Heart right ventricle (tissue), 16 donors: ENCODE measurements at regions not wholly inside any gene's neighbourhood (a gene's known extent, or its start where the extent isn't known, plus 50 kb on each side); places are given as distances from the start of the nearest gene placed in this dataset.

Source experiments
- ATAC-seq, 8 donors: fragments of 200-7000 bp; cut with Tn5 transposase; one replicate each; pipeline ENCODE4 v1.9.1; 2020; ENCODE audit warnings: mild to moderate bottlenecking in 8 of 8, moderate library complexity in 8 of 8, moderate number of reproducible peaks in 1 of 8
- DNase-seq, 2 donors: peaks; one replicate each; pipeline ENCODE4 v3.0.0-alpha.2; 2020
- H3K27ac ChIP-seq, 10 donors: fragments of 200-600 bp; sonication (generic) in 2 of 10; one replicate each; pipeline versions ENCODE4 v1.5.0 to v1.8.0; 2020 to 2022; ENCODE audit warnings: mild to moderate bottlenecking in 3 of 10
- H3K27me3 ChIP-seq, 7 donors: fragments of 200-600 bp; one replicate each; pipeline ENCODE4 v1.8.0; 2021 to 2022; ENCODE audit warnings: mild to moderate bottlenecking in 2 of 7
- H3K36me3 ChIP-seq, 9 donors: fragments of 200-600 bp; sonication (generic) in 1 of 9; one replicate each; pipeline versions ENCODE4 v1.5.0 to v1.8.0; 2020 to 2022; ENCODE audit warnings: mild to moderate bottlenecking in 2 of 9
- H3K4me1 ChIP-seq, 9 donors: fragments of 200-600 bp; sonication (generic) in 1 of 9; one replicate each; pipeline versions ENCODE4 v1.5.0 to v1.8.0; 2020 to 2022; ENCODE audit warnings: mild to moderate bottlenecking in 4 of 9
- H3K4me3 ChIP-seq, 10 donors: fragments of 200-600 bp; sonication (generic) in 2 of 10; one replicate each; pipeline versions ENCODE4 v1.5.0 to v1.8.0; 2020 to 2022; ENCODE audit warnings: mild to moderate bottlenecking in 7 of 10, moderate library complexity in 2 of 10
- H3K9me3 ChIP-seq, 11 donors: fragments of 200-600 bp in 10 of 11; sonication (generic) in 2 of 11; one replicate each; pipeline versions ENCODE4 v1.5.0 to v1.8.0; 2013 to 2022; ENCODE audit warnings: mild to moderate bottlenecking in 2 of 11, control low read depth in 1 of 11, moderate library complexity in 1 of 11
- CTCF ChIP-seq, 9 donors: fragments of 200-600 bp; sonication (generic) in 2 of 9; IDR thresholded peaks; one replicate each; pipeline versions ENCODE4 v1.5.0 to v1.8.0; 2021 to 2022; ENCODE audit warnings: antibody characterized with exemption in 9 of 9, mild to moderate bottlenecking in 5 of 9, moderate library complexity in 1 of 9
- WGBS, 2 donors: extraction: QIAGEN DNeasy Blood & Tissue Kit; methylation state at CpG; one replicate each; pipeline ENCODE4 v1.1.7; 2013; ENCODE audit warnings: inconsistent platforms in 1 of 2; 5-methylcytosine and 5-hydroxymethylcytosine counted together
- intact Hi-C, 10 donors: fragments of 100-400 bp; cut with DNase I; formaldehyde crosslinking; loops; one replicate each; pipeline versions ENCODE4 v1.11.1 to v1.14.2; 2022
- donor health status: Arrhythmogenic right ventricular cardiomyopathy.
- donor health status: ischemic (EF 13 %, LVEDD 7.1; RV severe dilation, severe dysfunction).
- donor health status: healthy with polysubstance abuse.
- donor health status: DM: no; HTN: yes; CAD: no.
- donor health status: DM: no; HTN: no; CAD: no.
- donor health status: ischemic (EF 25% LVEDD 6.9; RV normal size, moderate dysfunction).
- donor health status: ischemic (EF 25% LVEDD 5.7; RV mildly dilated, moderate dysfunction).
- donor health status: healthy.
- donor health status: DM: yes; HTN: yes; CAD: no.
- donor health status: Ischemic cardiomyopathy.
- donor health status: ischemic (EF 35%, LVEDD 5.7; RV mildly dilated, moderate dysfunction).
- donor health status: nonischemic (EF 11% LVEDD 7.7; RV severe dilation, severe dysfunction).
- donor health status: DM: yes; HTN: yes; CAD: no.
- donor health status: PGD.
- donor health status: ischemic (EF 29% LVEDD 5.4; RV normal size, mild dysfunction).
- donor health status: nonischemic (EF 23%, LVEDD 6.1; RV moderate dilation, normal function).

GRCh38 chr14:71597287-71597920 lies 334.8 kb upstream of the RGS6 start:
- ATAC-seq: no peak
- DNase-seq: no peak
- Histone ChIP-seq H3K4me3 (no peak overlapping the region), H3K9me3 (peaks cover 0 to 23% (median 12%) of the 10 kb centered on the region in 11 donors), H3K27ac (peak overlapping the region in 1 of 10 donors; percentile 34), H3K4me1 (peaks cover 0 to 9% (median 0%) of the 10 kb centered on the region in 9 donors), H3K27me3 (no peaks in the 10 kb centered on the region), H3K36me3 (no peaks in the 10 kb centered on the region)
- 81 to 82% methylated on average over 2 of the region's 2 CpGs for WGBS, 2 donors
- intact Hi-C loops: no loop called here
- TF ChIP-seq CTCF (IDR thresholded peaks at IDR 0.05): no peak

- no peak for TF ChIP-seq CTCF (IDR thresholded peaks at IDR 0.05)
- H3K9me3 ChIP-seq: peaks cover 0 to 23% (median 12%) of the 10 kb centered on the region in 11 donors
- DNase-seq (no peak), ATAC-seq (no peak)
- H3K27ac ChIP-seq: peak overlapping the region in 1 of 10 donors; percentile 34
- no peak overlapping the region for H3K4me3 ChIP-seq
- H3K4me1 ChIP-seq: peaks cover 0 to 5% (median 0%) of the 10 kb centered on the region in 9 donors
- 91 to 95% methylated on average over 4 of the region's 4 CpGs for WGBS, 2 donors
- H3K36me3 ChIP-seq: no peaks in the 10 kb centered on the region
- no peaks in the 10 kb centered on the region for H3K27me3 ChIP-seq
- intact Hi-C loops: no loop called here
Observed at GRCh38 chr14:71597955-71598660, 334.1 kb upstream of the RGS6 start.

- no peak for TF ChIP-seq CTCF (IDR thresholded peaks at IDR 0.05)
- no peak for ATAC-seq
- Histone ChIP-seq H3K4me3 (no peak overlapping the region), H3K27ac (no peak overlapping the region), H3K27me3 (no peaks in the 10 kb centered on the region), H3K36me3 (no peaks in the 10 kb centered on the region), H3K4me1 (peaks cover 0 to 5% (median 0%) of the 10 kb centered on the region in 9 donors), H3K9me3 (peaks cover 0 to 36% (median 14%) of the 10 kb centered on the region in 11 donors)
- DNase-seq: no peak
- 98 to 99% methylated on average over 2 of the region's 2 CpGs for WGBS, 2 donors
- intact Hi-C loops: no loop called here
Observed at GRCh38 chr14:71600309-71600708, 331.9 kb upstream of the RGS6 start.

- Histone ChIP-seq H3K4me1 (peaks cover 0 to 11% (median 0%) of the 10 kb centered on the region in 9 donors), H3K36me3 (no peaks in the 10 kb centered on the region), H3K4me3 (no peak overlapping the region), H3K27ac (no peak overlapping the region), H3K9me3 (peaks cover 0 to 40% (median 14%) of the 10 kb centered on the region in 11 donors), H3K27me3 (no peaks in the 10 kb centered on the region)
- TF ChIP-seq CTCF (IDR thresholded peaks at IDR 0.05): no peak
- ATAC-seq: no peak
- 92 to 93% methylated on average over 5 of the region's 5 CpGs for WGBS, 2 donors
- intact Hi-C loops: no loop called here
- no peak for DNase-seq
Observed at GRCh38 chr14:71602524-71602923, 329.7 kb upstream of the RGS6 start.
